IgD-negative memory B cell (primary cell): ENCODE measurements at regions not wholly inside any gene's neighbourhood (a gene's known extent, or its start where the extent isn't known, plus 50 kb on each side); places are given as distances from the start of the nearest gene placed in this dataset.

ENCODE experiments used
- H3K27ac Mint-ChIP-seq, 3 donors: one replicate each; pipeline ENCODE4 v1.8.0; 2020 to 2022; ENCODE audit warnings: mild to moderate bottlenecking in 3 of 3, mixed read lengths in 3 of 3, moderate library complexity in 1 of 3
- H3K27me3 Mint-ChIP-seq: one replicate; pipeline ENCODE4 v1.8.0; 2021; ENCODE audit warnings: mixed read lengths
- H3K36me3 Mint-ChIP-seq: one replicate; pipeline ENCODE4 v1.8.0; 2020; ENCODE audit warnings: mild to moderate bottlenecking, mixed read lengths
- H3K4me1 Mint-ChIP-seq, 3 donors: one replicate each; pipeline ENCODE4 v1.8.0; 2020 to 2022; ENCODE audit warnings: mixed read lengths in 3 of 3, mild to moderate bottlenecking in 1 of 3
- H3K4me3 Mint-ChIP-seq, 4 donors: one replicate each; pipeline ENCODE4 v1.8.0; 2020 to 2022; ENCODE audit warnings: mild to moderate bottlenecking in 4 of 4, mixed read lengths in 4 of 4, moderate library complexity in 3 of 4
- H3K9me3 Mint-ChIP-seq, 3 donors: one replicate each; pipeline ENCODE4 v1.8.0; 2020 to 2021; ENCODE audit warnings: mixed read lengths in 3 of 3, mild to moderate bottlenecking in 1 of 3

DNA sequence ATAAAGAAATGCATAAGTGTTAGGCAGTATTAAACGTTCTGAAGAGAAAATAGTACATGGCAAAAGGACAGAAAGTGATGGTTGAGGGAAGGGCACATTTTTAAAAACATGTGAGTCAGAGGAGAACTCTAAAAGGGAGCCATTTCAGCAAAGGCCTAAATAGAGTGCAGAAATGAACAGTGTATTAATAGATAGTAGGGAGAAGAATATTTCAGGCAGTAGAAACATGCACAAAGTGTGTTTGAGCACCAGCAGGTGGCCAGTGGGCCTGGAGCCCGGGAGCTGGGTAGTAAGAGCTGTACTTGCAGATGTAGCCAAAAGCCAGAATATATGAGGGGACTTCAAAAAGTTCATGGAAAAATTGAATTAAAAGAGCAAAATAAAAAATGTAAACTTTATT is 288.1 kb upstream of the FIGN start:
- no peaks in the 10 kb centered on the region for H3K27me3 Mint-ChIP-seq
- no peaks in the 10 kb centered on the region for H3K36me3 Mint-ChIP-seq
- no peaks in the 10 kb centered on the region for H3K4me1 Mint-ChIP-seq
- no peak overlapping the region for H3K4me3 Mint-ChIP-seq
- H3K27ac Mint-ChIP-seq, result peak overlapping the region in 1 of 3 donors; percentile 2
- peaks cover 0 to 4% (median 1%) of the 10 kb centered on the region in 3 donors for H3K9me3 Mint-ChIP-seq

DNA sequence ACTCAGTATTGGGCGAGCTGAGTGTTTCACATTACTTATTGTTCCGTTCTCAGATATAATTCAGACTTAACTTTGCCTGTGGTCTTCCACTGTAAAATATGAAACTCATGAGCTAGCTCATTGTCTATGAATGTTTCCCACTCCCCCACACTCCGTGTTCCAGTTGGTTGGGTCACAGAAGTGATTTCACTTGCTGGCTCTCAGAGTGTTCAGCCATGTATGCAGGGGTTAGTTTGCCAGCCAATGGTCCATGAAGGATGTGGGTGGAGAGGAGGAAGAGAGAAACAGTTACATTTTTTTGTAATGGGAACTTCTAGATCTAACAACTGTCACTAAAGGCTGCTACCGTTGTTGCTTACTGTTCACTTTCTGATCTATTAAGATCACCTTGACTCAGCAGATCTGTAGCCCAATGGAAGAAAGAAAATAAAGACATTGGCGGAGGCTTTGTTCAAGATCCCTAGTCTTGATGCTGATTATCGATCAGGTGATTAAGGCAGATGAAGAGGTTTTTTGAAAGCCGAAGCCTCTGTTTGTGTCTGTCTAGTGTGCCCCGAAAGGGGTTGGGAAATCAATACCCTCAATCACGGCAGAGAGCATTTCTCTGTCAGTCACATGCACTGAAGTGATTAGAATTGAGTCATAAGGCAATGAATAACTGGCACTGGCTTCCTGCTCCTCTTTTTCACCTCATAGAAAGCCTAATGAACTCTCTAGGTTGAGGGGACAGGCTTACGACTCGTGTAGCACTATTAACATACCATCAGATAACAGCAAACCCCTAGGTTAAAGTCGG is 279.7 kb upstream of the FIGN start:
- Mint-ChIP-seq H3K4me1 (no peaks in the 10 kb centered on the region), H3K27me3 (no peaks in the 10 kb centered on the region), H3K9me3 (peaks cover 0 to 4% (median 0%) of the 10 kb centered on the region in 3 donors), H3K27ac (no peak overlapping the region), H3K4me3 (no peak overlapping the region), H3K36me3 (no peaks in the 10 kb centered on the region)

DNA sequence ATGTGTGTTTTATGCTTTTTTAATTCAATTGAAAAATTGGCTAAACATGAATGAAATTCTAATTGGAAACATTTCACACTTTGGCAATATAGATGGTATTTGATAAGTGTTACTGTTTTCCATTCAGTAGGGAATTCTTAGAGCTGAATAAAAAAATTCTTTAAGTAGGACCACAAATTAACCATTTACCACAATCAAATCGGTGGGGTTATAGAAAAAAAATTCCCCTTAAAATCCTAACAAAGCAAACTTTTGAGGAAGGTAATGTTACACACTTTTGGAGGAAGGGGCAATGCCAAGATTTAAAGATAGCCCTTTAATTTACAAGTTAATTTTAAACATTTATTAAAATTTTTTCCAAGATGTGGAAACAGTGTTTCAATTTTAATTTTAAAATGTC is 279.0 kb upstream of the FIGN start:
- H3K9me3 Mint-ChIP-seq, result peaks cover 0 to 4% (median 0%) of the 10 kb centered on the region in 3 donors
- H3K36me3 Mint-ChIP-seq, result no peaks in the 10 kb centered on the region
- no peaks in the 10 kb centered on the region for H3K27me3 Mint-ChIP-seq
- no peak overlapping the region for H3K27ac Mint-ChIP-seq
- no peaks in the 10 kb centered on the region for H3K4me1 Mint-ChIP-seq
- H3K4me3 Mint-ChIP-seq, result no peak overlapping the region

GRCh38 chr2:164014068-164014731 is 278.4 kb upstream of the FIGN start:
- Mint-ChIP-seq H3K27ac (no peak overlapping the region), H3K27me3 (no peaks in the 10 kb centered on the region), H3K4me3 (no peak overlapping the region), H3K4me1 (no peaks in the 10 kb centered on the region), H3K9me3 (peaks cover 0 to 4% (median 0%) of the 10 kb centered on the region in 3 donors), H3K36me3 (no peaks in the 10 kb centered on the region)

GRCh38 chr2:164012581-164012980 is 276.8 kb upstream of the FIGN start:
- Mint-ChIP-seq H3K27ac (no peak overlapping the region), H3K4me1 (no peaks in the 10 kb centered on the region), H3K4me3 (no peak overlapping the region), H3K27me3 (no peaks in the 10 kb centered on the region), H3K9me3 (peaks cover 0 to 4% (median 0%) of the 10 kb centered on the region in 3 donors), H3K36me3 (no peaks in the 10 kb centered on the region)

GRCh38 chr2:164009756-164010337 is 274.0 kb upstream of the FIGN start:
- H3K27me3 Mint-ChIP-seq, result no peaks in the 10 kb centered on the region
- no peak overlapping the region for H3K4me3 Mint-ChIP-seq
- H3K36me3 Mint-ChIP-seq, result no peaks in the 10 kb centered on the region
- H3K4me1 Mint-ChIP-seq, result no peaks in the 10 kb centered on the region
- H3K9me3 Mint-ChIP-seq, result peaks cover 0 to 3% (median 0%) of the 10 kb centered on the region in 3 donors
- no peak overlapping the region for H3K27ac Mint-ChIP-seq

DNA sequence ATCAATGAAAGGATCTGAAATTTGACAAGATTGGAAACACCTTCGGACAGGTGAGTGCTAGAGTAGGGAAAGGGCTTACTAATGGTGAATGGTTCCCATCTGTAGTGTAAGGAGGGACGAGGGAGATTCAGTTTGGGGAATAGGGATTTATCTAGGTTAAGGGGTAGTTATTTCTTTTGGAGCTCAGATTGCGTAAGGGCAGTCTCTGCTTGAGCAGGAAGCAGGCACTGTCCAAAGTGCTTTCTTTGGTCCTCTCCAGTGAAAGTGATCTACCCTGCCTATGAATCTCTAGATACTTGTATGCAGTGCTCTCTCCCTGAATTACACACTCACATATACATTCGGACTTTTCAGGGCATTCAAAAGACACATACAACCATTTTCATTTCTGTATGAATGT is 272.9 kb upstream of the FIGN start:
- peaks cover 0 to 7% (median 0%) of the 10 kb centered on the region in 3 donors for H3K9me3 Mint-ChIP-seq
- no peaks in the 10 kb centered on the region for H3K4me1 Mint-ChIP-seq
- H3K36me3 Mint-ChIP-seq, result no peaks in the 10 kb centered on the region
- no peaks in the 10 kb centered on the region for H3K27me3 Mint-ChIP-seq
- H3K27ac Mint-ChIP-seq, result no peak overlapping the region
- no peak overlapping the region for H3K4me3 Mint-ChIP-seq

- Mint-ChIP-seq H3K9me3 (peaks cover 0 to 7% (median 0%) of the 10 kb centered on the region in 3 donors), H3K27me3 (no peaks in the 10 kb centered on the region), H3K36me3 (no peaks in the 10 kb centered on the region), H3K4me1 (no peaks in the 10 kb centered on the region), H3K27ac (no peak overlapping the region), H3K4me3 (no peak overlapping the region)
These were observed 270.9 kb upstream of the FIGN start for GRCh38 chr2:164006704-164007103.

DNA sequence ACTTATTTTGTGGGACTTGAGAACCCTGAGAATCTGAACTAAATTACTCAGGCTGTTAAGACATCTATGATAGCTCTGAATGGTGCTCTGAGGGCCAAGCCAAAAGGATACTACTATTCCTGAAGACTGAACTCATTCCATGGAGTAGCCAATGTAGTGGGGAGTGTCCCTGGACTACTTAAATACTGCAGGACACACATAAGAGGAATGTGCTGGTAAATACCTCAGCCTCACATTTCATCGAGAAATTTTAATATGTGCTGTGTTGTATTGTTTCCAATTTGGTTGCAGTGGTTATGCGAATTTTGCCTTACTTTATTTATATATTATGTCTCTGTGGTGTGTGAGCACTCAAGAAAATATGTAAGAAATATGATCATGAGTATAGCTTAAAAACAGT is 264.4 kb upstream of the FIGN start:
- no peak overlapping the region for H3K27ac Mint-ChIP-seq

DNA sequence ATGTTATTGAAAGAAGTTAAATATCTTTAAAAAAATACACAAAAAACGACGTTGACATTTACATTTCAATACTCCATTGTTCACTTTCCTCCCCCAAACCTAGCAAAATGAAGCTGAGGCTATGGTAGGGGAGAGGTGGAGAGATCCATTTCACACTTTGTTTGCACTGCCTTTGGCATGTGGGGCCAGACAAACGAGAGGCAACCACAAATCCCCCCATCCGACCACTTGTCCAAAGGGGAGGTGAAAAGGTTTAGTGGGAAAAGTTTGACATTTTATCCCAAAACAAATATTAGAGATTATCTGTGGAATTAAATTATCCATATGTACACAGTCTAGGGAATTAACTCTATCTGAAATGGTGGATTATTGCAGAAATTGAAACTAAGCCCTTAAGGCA is 261.7 kb upstream of the FIGN start:
- Mint-ChIP-seq H3K4me3 (no peak overlapping the region), H3K36me3 (no peaks in the 10 kb centered on the region), H3K27ac (no peak overlapping the region), H3K27me3 (no peaks in the 10 kb centered on the region), H3K9me3 (peaks cover 0 to 2% (median 0%) of the 10 kb centered on the region in 3 donors), H3K4me1 (no peaks in the 10 kb centered on the region)

More for the DNA sequence above, 264.4 kb upstream of the FIGN start:
- no peak overlapping the region for H3K4me3 Mint-ChIP-seq
- no peaks in the 10 kb centered on the region for H3K36me3 Mint-ChIP-seq
- H3K27me3 Mint-ChIP-seq, result no peaks in the 10 kb centered on the region
- no peaks in the 10 kb centered on the region for H3K4me1 Mint-ChIP-seq
- H3K9me3 Mint-ChIP-seq, result peaks cover 0 to 7% (median 2%) of the 10 kb centered on the region in 3 donors

DNA sequence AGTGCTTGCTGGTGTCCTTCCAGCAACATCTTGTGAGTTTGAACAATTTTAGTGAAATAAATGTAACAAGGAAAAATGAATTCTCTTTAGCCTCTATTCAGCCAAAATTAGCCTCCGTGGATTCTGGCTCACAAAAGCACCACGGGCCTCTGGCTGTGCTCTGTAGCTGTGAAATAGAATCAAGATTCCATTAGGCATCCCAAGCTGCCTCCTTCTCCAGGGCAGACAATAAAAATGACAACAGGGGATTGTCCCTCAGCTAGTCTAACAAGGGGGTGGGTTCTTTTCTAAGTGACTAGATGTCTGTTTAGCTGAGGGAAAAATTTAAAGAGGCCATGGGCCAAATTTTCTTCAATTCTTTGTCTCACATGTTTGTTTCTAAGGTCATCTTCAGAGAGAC is 254.7 kb upstream of the FIGN start:
- H3K4me1 Mint-ChIP-seq, result no peaks in the 10 kb centered on the region
- no peaks in the 10 kb centered on the region for H3K36me3 Mint-ChIP-seq
- H3K9me3 Mint-ChIP-seq, result no peaks in the 10 kb centered on the region

DNA sequence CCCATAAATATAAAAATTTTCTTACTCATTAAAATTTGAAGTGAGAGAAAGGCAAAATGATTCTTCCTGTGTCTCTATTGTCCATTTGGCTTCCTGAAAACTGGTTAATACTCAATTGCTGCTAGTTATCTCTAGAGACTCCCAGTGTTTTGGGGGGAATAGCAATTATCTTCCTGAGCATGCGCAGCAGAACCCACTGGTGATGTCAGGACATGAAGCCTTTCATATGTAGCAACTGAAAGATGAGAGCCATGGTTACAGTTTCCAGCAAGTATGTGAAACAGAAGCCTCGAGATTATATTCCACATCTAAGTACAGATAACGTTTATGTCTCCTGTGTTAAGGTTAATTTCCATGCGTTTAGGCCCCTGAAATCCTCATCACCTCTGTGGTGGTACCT is 254.3 kb upstream of the FIGN start:
- H3K27ac Mint-ChIP-seq, result no peak overlapping the region
- no peaks in the 10 kb centered on the region for H3K4me1 Mint-ChIP-seq
- H3K27me3 Mint-ChIP-seq, result no peaks in the 10 kb centered on the region
- no peaks in the 10 kb centered on the region for H3K36me3 Mint-ChIP-seq
- no peaks in the 10 kb centered on the region for H3K9me3 Mint-ChIP-seq
- no peak overlapping the region for H3K4me3 Mint-ChIP-seq

More for the DNA sequence above, 254.7 kb upstream of the FIGN start:
- Mint-ChIP-seq H3K4me3 (no peak overlapping the region), H3K27ac (no peak overlapping the region), H3K27me3 (no peaks in the 10 kb centered on the region)

DNA sequence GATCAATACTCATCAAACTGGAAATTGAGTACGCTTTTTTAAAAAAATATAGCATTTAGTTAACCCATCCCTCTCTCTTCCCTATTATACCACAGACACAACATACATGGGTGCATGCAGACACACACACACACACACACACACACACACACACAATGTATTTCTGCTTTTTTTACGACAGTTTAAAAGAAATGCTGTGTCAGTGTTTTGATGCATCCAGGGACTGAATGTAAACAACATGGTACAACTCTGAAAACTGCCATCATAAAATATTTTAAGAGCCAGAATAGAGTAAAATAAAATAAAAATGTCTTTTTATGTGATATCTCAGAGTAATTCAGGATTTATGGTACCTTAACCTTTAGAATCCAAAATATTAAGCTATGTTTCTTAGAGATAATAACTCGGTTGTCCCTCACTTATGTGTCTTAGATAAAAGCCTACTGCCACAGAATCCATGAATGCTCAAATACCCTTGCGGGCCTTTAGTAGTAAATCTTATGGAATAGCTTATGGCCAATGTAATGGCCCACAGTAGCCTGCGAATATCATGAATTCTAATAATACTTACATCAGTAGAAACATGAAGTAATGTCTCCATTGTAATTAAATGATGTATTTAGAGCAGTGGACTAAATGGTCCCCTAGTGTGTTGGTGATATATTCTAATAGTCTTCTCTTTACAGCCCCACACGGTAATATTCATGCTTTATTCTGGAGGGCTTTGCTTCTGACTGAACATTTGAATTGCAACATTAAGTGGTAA is 251.6 kb upstream of the FIGN start:
- Mint-ChIP-seq H3K4me3 (no peak overlapping the region), H3K9me3 (no peaks in the 10 kb centered on the region), H3K4me1 (no peaks in the 10 kb centered on the region), H3K36me3 (no peaks in the 10 kb centered on the region), H3K27ac (no peak overlapping the region), H3K27me3 (no peaks in the 10 kb centered on the region)

- Mint-ChIP-seq H3K4me3 (no peak overlapping the region), H3K27ac (no peak overlapping the region), H3K9me3 (peaks cover 0 to 3% (median 1%) of the 10 kb centered on the region in 3 donors), H3K36me3 (no peaks in the 10 kb centered on the region), H3K4me1 (no peaks in the 10 kb centered on the region), H3K27me3 (no peaks in the 10 kb centered on the region)
These were observed 249.2 kb upstream of the FIGN start for GRCh38 chr2:163984986-163985385.

DNA sequence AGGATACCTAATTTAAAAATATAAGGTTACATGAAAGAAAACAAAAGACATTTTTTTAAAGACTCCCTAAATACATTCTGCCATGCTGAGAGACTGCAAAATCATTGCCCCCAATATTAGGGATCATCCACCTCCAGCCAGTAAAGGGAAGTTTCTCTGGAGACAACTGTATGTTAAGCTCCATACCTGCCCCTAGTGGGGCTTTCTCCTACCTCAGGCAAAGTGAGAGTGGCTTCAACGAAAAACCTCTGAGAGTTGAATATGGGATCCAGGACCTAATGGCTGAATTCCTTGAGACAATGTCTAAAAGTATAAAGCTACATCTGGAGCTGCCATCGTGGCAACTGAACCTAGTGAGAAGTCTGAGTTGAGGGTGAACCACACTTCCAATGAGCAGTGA is 248.1 kb upstream of the FIGN start:
- Mint-ChIP-seq H3K9me3 (peaks cover 0 to 3% (median 1%) of the 10 kb centered on the region in 3 donors), H3K4me3 (no peak overlapping the region), H3K4me1 (no peaks in the 10 kb centered on the region), H3K27me3 (no peaks in the 10 kb centered on the region), H3K36me3 (no peaks in the 10 kb centered on the region), H3K27ac (no peak overlapping the region)
